Stromal cell of bone marrow (primary cell): ENCODE measurements at regions not wholly inside any gene's neighbourhood (a gene's known extent, or its start where the extent isn't known, plus 50 kb on each side); places are given as distances from the start of the nearest gene placed in this dataset.
"Not testable (repeated sequence)": the region's sequence is repeated elsewhere in the genome, so short reads cannot be mapped to it uniquely, and the experiment has no call there.

Experiments used
- DNase-seq: peaks from one replicate; pipeline ENCODE4 v3.0.0-alpha.2; 2012; ENCODE audit warnings: low read depth

DNA sequence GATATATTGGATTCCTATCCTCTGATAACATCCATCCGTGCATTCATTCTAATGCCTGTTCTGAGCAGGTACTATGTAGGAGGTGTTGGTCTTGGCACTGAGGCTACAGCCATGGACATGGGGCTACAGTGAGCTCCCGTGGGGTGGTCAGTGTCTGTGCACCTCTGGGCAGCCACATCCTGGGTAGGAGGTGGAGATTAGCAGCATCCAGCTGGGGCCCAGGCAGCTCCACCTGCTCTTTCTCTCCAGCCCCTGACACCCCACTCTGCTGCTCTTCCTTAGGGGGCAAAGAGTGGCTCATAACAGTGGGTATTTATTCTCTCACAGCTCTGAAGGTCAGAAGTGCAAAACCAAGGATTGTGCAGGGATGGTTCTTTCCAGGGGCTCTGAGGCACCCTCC lies 292.0 kb upstream of the SFSWAP start:
- DNase-seq: no peak

DNA sequence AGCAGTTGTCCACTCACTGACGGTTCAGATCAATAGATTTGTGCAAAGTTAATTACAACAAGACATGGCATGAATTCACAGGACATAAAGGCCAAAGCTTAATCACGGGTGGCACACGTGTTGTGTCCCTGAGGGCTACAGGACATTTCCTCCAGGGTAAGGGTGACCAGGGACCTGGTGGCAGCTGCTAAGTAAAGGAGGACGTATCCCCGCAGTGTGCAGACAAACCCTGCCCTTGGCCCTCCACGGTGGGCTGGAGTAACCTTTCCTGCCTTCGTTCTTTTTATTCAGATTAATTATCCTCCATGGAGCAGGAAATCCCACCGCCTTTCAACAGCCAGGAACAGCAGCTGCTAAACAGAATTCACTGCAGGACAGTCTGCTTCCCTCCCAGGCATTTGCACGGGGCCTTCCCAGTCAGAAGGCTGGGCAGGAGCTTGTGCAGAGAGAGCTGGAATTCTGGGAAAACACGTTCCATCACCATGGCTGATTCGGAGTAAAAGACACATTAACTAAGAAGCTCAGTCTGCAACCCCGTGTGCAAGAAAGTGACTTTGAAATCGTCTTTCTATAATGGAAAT lies 289.9 kb upstream of the SFSWAP start:
- DNase-seq: no peak

DNA sequence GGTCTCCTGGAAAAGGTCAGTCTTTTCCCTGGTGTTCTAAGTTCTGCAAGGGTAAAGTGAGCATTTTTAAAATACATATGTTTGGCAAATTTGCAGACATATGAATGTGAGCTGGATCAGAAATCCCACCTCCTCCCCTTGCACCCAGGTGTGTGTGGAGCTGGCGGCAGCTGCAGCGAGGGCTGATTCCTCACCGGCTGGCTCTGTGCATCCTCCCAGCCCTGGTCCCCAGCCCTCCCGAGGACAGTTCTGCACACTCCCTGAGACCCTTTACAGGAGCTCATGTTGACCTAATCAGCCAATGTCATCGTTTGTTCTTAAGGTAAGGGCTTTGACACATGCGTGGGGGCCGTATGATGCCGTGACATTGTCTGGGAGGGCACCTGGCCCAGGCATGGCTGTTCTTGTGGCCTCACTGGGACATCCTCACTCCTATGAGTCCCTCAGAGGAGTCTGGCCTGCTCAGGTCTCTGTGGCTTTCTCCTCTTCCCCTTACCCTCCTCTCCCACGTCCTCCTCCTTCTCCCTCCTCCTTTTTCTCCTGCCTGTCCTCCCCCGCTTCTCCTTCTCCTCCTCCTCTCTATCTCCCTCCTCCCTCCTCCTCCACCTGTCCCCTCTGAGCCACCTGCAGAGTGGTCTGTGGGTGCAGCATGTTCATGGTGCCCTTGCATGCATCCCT lies 289.2 kb upstream of the SFSWAP start:
- no peak for DNase-seq

DNA sequence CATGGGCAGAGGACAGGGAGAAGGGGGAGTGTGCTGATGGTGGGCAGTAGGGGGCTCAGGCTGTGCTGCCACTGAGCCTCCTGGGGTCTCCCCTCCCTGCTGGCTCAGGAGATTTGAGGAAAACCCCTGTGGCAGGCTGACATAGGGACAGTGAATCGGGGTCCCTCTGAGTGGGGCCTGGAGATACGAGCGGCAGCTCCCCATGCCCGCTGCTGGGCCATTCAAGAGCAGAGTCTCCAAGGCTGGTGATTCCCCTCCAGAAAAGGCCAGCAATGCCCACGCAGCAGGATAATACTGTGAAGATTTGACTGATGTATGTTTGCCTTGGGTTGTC lies 288.7 kb upstream of the SFSWAP start:
- no peak for DNase-seq

DNA sequence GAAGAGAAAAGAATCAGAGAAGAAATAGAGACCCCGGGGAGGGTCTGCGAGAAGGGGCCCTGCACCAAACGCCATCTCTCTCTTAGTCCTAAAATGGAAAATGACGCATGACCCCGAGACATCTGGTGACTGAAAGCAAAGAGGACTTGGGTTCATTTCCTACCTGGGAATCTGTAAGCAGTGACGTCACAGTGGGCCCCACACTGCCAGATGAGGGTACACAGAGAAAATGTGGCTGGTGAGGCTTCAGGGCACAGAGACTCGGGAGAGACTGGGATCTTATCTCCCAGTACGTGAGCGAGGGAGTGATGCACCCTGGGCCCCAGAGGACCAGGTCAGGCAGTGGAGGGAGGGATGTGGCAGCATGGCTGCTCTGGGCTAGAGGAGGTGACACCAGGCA lies 288.1 kb upstream of the SFSWAP start:
- no peak for DNase-seq

DNA sequence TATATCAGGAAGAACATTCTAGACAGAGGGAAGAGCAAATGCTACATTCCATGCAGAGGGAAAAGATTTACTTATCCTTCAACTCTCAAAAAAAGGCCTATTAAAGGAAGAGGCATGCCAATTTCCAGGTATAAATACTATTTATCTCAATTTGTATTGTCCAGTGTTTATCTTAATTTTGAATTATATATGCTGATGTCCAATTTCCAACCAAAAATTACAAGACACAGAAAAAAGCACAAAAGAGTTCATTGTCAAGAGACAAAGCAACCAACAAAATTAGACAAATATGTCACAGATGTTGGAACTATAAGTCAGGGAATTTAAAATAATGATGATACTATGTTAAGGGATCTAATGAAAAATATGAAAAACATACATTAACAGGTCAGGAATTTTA lies 286.6 kb upstream of the SFSWAP start:
- no peak for DNase-seq

DNA sequence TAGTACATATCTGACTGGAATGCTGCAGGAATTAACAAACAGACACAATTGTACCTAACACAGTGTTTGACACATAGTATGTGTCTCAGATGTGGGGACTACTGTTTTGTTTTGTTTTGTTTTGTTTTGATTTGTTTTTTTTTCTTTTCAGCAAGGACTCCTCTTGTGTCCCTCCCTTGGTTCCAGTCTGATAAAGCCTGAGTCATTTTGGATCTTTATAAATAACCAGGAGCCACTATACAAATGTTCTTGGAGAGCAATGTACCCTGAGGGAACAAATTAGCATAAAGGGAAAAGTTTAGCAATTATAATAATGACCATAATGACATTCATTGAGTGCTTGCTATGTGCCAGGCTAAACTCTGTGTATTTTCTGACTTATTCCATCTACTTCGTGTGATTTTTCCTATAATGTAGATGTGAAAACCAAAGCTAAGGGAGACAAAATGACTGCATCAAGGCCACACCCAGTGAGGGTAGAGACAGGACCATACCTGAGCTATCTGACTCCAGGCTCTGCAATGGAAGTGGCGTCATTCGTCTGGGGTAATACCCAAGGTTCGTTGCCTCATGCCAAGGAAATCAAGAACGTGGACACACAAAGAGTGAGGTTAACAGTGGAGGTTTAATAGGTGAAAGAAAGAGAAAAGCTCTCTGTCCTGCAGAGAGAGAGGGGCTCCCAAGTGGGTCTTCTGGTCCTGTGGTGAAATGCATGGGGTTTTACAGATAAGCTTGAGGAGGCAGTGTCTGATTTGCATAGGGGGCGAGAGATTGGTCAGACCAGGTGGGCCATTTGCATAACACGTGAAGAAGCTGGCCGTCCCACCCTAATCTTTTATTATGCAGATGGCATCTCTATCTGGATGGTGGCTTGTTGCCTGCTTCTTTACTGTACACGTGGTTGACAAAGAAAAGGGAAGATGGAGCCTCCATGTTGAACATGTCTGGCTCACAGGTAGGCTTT lies 285.5 kb upstream of the SFSWAP start:
- no peak for DNase-seq

DNA sequence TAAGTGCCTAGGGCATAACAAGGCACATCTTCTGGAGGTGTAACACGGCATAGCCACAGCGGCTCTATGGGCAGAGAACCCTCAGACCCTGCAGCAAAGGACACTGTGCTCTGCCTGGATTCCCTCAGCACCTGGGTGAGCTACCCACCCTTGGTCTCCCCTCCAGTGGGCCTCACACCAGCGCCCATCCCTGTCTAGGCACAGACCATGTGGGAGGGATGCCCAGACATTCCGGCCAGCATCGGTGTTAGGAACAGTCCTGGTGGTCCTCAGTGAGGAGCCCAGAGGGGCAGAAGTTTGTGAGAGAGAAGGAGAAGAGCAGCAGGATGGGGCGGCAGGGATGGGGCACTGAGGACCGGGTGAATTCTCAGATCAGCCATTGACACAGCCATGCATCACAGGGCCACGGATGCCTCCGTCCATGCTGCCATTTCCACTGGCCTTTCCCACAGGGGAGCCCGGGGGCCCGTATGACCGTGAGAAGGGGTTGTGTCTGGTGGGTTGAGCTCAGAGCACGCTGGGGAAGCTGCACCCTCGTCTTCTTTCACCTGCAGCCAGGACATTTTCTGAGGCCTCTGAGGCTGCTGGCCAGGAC lies 282.7 kb upstream of the SFSWAP start:
- no peak for DNase-seq

DNA sequence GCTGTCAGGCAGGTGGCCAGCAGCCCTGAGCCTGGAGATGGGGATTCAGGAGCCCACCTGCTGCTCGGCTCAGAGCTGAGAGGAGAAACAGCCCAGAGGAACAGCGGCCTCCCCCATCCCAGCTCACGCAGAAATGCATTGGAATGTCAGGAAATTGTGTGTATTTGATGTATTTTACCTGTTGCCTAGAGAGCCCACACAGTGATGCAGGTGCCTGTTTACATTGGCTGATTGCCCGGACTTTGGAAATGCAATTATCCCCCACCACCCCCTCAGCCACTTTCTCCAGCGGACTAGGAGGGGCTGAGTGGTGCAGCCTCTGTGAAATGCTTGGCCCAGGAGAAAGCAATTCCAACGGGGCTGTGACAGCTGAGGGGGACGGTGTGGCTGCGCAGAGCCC lies 281.7 kb upstream of the SFSWAP start:
- DNase-seq: not testable (repeated sequence)

DNA sequence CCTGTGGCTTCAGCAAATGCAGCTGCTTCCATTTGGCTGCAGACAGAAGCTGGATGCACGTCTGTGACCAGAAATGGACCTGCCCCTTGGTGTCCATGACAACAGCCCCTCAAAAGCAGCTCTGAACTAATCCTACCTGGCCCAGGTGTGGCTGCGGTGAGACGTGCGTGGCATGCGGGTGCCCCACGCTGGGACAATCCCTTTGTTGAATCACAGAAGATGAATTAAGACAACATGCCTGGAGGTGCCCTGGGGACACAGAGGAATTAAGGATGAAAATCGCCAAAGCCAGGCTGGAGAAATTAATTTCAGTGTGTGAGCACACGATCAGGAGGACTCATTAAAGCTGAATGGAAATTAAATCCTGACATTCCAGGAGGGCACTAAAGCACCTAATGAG lies 281.2 kb upstream of the SFSWAP start:
- not testable (repeated sequence) for DNase-seq

DNA sequence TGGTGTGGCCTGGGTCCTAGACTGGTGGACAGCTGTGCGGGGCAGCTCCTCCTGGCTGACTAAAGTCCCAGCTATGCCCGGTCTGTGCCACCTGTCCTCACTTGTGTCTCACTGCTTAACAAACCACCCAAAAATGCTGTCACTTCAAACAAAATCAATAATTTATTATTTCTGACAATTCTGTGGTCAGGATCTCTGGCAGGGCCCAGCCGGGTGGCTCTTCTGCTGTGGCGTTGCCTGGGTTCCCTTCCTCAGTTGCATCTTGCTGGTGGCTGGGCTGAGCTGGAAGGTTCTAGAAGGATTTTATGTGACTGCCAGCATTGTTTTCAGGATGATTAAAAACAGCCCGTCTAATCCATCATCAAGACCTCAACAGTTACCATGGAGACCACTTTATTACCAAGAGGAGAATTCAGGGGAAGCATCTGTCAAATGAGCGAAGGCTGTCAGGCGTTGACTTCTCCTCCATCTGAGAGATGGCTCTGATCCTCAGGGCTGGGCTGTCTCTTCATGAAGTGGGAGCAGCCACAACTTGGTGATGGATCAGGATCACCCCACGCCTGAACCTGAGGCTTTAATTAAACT lies 280.6 kb upstream of the SFSWAP start:
- DNase-seq: no peak

DNA sequence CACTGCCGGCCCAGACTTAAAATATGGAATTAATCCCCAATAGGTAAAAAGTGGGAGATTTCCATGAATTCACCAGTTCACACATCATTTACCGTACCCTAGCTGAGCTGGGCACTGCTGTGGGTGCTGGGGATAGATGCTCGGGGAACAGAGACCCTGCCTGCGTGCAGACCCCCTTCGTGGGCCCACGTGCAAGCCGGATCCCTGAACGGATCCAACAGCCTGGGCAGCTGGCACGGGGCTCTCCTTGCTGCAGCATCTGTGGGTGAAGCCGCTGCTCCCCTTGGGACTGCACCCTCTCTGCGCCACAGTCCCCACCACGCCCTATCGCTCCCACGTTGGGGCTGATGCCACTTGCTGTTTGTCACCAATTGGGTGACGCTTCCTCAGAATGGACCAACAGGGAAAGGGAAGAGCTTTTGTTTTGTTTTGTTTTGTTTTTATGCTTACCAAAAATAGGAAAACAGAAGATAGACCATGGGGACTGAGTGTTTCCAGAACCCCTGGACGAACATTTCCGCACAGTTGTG lies 279.7 kb upstream of the SFSWAP start:
- not testable (repeated sequence) for DNase-seq

DNA sequence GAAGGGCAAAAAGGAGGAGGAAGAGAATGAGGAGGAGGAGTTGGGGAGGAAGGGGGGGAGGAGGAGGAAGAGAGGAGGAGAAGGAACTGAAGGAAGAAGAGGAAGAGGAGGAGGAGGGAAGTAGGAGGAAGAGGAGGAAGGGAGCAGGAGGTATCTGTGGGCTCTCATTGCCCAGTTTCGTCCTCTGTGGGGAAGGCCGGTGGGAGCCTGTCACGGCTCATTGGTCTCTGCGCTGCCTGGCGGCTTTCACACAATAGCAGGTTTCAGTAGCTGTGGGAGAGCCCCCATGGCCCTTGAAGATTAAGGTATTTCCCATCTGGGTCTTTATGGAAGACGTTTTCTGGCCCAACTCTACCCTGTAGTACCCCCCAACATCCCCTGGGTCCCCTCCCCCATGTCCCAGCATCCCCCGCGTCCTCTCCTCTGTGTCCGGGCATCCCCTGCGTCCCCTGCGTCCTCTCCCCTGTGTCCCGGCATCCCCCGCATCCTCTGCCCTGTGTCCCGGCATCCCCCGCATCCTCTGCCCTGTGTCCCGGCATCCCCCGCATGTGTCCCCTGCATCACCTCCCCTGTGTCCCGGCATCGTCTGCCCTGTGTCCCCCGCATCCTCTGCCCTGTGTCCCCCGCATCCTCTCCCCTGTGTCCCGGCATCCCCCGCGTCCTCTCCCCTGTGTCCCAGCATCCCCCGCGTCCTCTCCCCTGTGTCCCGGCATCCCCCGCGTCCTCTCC lies 278.2 kb upstream of the SFSWAP start:
- DNase-seq: no peak

DNA sequence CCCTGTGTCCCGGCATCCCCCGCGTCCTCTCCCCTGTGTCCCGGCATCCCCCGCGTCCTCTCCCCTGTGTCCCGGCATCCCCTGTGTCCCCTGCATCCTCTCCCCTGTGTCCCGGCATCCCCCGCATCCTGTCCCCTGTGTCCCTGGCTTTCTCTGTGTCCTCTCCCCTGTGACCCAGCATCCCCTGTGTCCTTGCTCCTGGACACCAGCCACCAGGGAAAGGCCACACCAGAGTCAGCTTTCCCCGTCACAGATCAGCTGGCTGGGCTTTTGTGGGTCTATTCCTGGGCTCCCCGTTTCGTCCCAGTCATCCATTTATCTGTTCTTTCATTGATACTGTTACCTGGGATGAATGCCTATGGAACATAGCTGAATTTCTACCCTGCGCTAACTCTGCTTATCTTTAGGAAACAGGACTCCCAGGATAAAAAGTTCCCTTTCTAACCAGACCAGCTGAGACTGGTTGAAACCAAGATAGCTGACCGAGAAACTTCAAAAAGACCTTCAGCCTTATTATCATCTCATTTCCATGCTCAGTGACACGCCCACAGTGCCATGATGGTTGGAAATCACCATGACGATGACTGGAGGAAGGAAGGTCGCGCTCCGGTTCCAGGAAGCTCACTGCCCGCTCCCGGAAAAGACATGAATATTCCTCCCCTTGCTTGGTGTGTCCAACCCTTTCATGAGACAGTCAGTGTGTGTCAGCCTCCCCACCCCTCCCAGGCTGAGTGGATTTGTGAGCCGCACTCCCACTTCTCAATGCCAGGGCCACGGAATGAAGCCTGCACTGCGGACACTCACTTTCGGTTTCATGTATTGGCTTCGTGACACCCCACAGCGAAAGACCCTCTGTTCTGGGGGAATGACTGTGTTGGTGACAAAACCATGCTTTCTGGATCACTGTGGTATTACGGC lies 276.4 kb upstream of the SFSWAP start:
- no peak for DNase-seq

DNA sequence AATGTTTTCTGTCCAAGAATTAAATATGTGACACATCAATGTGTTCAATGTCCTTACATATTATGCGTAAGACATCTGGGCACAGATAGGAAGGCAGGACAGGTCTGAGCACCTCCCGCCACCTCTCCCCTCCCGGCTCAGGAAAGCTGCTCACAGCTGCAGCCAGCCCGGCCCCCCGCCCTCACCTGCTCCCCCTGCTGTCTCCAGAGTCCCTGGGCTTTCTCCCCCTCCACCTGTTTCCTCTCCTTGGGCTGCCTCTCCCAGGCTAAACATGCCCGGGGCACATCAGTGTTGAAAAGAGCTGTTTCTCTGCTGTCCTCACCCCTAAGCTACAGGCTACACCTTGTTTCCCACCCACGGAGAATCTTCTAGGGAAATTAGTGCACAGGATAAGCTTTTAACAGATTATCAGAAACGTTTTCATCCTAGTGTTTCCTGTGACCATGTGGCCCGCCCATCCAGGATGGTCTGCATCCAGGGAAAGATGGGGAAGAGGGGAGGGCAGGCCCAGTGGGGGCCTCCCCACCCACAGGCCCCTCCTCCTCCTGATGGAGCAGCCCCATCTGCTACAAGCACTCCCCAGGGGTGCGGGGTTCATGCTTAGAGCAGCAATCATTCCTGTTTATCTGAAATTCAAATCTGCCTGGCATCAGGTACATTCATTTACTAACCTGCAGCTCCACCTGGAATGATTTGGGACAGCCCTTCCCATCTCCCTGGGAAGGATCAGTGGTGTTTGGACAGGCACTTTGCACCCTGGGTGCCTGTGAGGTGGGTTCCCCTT lies 273.8 kb upstream of the SFSWAP start:
- no peak for DNase-seq

DNA sequence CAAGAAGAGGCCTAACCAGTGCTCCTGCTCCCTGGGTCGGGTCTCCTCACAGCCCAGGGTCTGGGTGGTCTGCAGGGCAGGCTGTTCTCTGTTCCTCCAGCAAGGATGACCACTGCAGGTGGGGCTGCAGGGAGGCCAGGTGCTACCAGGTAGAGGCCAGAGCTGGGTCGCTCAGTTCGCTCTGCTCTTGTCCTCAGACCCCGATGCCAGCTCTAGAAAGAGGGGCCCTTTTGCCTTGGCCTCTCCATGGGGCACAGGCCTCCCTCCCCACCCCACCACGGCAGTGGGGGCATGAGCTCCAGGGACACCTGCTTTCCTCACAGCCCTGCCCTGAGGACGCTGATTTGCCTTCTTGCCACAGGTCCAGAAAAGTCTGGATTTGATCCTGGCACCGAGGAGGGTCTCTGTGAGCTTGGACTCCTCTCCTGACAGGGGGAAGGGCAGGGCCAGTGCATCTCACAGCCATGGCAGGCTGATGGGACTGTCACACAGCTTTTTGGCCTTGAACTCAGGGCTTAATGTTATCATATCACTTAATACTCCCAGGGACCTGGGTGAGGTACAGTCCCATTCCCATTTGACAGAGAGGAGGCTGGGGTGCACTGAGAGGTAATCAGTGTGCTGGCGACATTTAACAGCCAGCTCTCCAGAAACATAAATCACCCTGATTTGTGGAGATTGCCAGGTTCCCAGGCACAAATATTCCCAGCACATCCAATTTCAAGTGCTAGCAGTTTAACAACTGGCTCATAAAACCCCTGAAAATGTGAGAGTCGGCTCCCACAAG lies 273.0 kb upstream of the SFSWAP start:
- DNase-seq: no peak

DNA sequence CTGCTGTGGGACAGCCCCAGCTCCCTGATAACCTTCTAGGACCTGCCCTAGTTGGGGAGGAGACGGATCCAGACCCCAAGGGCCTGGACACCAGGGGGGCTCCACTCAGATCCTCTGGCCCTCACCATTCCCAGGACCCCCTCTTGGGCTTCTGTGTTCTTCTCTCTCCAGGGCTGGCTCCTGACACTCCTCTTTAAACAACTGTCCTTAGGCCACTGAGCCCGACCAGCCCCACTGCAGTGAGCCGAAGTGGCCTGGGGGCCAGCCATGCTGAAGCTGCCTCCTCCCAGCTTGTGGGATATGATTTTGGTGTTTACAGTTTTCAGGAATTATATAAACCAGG lies 272.4 kb upstream of the SFSWAP start:
- DNase-seq: not testable (repeated sequence)

DNA sequence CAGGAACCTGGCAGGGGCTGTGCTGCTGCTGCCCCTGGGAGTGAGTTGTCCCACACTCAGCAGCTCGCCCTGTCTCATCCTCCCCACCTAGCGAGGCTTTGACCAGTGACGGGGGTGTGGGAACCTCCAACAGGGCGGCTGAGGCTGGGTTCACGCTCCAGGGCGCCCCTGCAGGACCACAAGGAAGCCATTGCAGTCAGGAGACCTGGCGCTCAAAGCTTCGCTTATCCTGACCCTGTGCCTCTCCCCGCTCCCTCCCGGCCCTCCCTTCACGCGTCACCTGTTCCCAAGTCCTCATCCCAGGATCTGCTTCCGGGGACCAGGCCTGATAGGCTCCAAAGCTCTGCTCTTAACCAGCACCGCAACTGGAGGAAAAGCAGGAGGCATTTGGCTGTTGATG lies 272.0 kb upstream of the SFSWAP start:
- DNase-seq: no peak

DNA sequence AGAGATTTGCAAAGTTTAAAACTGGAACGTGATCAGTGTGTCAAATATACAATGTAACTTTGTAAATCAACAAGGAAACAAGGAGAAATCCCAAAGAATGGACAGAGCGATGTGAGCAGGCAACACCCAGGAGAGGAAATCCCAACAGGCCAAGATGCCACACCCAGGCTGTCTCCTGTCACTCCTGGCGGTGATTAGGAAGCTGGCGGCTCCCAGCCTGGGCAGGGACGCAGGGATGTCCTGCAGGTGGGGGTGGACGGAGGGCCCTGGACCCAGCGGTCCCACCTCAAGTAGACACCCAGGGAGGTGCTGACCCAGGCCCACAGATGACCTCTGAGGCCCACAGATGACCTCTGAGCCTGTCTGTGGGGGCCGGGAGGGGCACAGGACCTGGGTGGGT lies 271.1 kb upstream of the SFSWAP start:
- DNase-seq: not testable (repeated sequence)
